ENCODE measurements at regions not wholly inside any gene's neighbourhood (a gene's known extent, or its start where the extent isn't known, plus 50 kb on each side); places are given as distances from the start of the nearest gene placed in this dataset.

DNA sequence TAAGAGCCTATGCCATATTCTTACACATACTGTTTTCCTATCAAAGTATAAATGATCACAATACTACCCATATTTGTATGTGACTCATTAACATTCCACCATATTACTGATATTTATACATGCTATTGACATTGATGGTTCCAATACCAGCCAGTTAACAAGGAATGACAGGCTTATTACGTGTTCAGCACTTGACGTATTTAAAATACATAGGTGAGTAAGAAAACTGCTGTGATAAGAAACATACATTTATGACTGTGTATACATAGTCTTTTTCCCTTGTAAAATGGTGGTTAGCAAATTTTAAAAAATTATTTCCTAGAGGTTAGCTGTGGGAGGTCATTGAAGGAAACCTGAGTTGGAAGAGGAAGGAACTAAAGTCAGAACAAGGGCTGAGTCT, 81.1 kb upstream of the NEUROD6 start:
- TF ChIP-seq, protein P1, sequence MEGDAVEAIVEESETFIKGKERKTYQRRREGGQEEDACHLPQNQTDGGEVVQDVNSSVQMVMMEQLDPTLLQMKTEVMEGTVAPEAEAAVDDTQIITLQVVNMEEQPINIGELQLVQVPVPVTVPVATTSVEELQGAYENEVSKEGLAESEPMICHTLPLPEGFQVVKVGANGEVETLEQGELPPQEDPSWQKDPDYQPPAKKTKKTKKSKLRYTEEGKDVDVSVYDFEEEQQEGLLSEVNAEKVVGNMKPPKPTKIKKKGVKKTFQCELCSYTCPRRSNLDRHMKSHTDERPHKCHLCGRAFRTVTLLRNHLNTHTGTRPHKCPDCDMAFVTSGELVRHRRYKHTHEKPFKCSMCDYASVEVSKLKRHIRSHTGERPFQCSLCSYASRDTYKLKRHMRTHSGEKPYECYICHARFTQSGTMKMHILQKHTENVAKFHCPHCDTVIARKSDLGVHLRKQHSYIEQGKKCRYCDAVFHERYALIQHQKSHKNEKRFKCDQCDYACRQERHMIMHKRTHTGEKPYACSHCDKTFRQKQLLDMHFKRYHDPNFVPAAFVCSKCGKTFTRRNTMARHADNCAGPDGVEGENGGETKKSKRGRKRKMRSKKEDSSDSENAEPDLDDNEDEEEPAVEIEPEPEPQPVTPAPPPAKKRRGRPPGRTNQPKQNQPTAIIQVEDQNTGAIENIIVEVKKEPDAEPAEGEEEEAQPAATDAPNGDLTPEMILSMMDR (IDR thresholded peaks at IDR 0.05; ENCODE audit: low read depth, low read length, missing input control): no peak
- TF ChIP-seq, protein P2, sequence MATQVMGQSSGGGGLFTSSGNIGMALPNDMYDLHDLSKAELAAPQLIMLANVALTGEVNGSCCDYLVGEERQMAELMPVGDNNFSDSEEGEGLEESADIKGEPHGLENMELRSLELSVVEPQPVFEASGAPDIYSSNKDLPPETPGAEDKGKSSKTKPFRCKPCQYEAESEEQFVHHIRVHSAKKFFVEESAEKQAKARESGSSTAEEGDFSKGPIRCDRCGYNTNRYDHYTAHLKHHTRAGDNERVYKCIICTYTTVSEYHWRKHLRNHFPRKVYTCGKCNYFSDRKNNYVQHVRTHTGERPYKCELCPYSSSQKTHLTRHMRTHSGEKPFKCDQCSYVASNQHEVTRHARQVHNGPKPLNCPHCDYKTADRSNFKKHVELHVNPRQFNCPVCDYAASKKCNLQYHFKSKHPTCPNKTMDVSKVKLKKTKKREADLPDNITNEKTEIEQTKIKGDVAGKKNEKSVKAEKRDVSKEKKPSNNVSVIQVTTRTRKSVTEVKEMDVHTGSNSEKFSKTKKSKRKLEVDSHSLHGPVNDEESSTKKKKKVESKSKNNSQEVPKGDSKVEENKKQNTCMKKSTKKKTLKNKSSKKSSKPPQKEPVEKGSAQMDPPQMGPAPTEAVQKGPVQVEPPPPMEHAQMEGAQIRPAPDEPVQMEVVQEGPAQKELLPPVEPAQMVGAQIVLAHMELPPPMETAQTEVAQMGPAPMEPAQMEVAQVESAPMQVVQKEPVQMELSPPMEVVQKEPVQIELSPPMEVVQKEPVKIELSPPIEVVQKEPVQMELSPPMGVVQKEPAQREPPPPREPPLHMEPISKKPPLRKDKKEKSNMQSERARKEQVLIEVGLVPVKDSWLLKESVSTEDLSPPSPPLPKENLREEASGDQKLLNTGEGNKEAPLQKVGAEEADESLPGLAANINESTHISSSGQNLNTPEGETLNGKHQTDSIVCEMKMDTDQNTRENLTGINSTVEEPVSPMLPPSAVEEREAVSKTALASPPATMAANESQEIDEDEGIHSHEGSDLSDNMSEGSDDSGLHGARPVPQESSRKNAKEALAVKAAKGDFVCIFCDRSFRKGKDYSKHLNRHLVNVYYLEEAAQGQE (IDR thresholded peaks at IDR 0.05): no peak

Data from liver (tissue), 2 donors.